Thyroid gland (tissue), 4 donors: ENCODE measurements at regions not wholly inside any gene's neighbourhood (a gene's known extent, or its start where the extent isn't known, plus 50 kb on each side); places are given as distances from the start of the nearest gene placed in this dataset.

Source experiments
- POLR2A ChIP-seq, 2 donors: fragments of 450-650 bp; IDR thresholded peaks; one replicate each; pipeline ENCODE4 v1.6.1; 2017; ENCODE audit warnings: antibody characterized with exemption in 2 of 2, mild to moderate bottlenecking in 2 of 2, moderate library complexity in 1 of 2
- TF ChIP-seq, protein P1 (sequence below), 6 experiments: fragments of 200-600 bp in 3 of 6; fragments of 450-650 bp in 3 of 6; sonication (generic) in 3 of 6; IDR thresholded peaks; one replicate each; pipeline ENCODE4 v1.5.1; 2016 to 2019; ENCODE audit warnings: antibody characterized with exemption in 6 of 6, mild to moderate bottlenecking in 2 of 6, inconsistent platforms in 1 of 6, moderate library complexity in 1 of 6

DNA sequence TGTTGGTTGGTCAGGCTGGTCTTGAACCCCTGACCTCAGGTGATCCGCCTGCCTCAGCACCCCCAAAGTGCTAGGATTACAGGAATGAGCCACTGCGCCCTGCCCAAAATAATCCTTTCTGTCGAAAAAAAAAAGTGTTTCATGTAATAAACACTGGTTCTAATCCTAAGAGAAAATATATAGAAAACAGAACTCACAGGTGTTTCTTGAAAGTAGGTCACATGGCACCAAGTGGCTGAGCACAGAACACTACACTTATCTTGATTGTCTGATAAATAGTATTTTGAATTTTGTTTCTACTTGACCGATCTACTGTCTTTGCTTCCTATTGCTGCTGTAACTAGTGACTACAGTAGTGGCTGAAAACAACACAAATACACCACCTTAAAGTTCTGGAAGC, 87.6 kb upstream of the SOD1 start:
- TF ChIP-seq, protein P1, sequence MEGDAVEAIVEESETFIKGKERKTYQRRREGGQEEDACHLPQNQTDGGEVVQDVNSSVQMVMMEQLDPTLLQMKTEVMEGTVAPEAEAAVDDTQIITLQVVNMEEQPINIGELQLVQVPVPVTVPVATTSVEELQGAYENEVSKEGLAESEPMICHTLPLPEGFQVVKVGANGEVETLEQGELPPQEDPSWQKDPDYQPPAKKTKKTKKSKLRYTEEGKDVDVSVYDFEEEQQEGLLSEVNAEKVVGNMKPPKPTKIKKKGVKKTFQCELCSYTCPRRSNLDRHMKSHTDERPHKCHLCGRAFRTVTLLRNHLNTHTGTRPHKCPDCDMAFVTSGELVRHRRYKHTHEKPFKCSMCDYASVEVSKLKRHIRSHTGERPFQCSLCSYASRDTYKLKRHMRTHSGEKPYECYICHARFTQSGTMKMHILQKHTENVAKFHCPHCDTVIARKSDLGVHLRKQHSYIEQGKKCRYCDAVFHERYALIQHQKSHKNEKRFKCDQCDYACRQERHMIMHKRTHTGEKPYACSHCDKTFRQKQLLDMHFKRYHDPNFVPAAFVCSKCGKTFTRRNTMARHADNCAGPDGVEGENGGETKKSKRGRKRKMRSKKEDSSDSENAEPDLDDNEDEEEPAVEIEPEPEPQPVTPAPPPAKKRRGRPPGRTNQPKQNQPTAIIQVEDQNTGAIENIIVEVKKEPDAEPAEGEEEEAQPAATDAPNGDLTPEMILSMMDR (IDR thresholded peaks at IDR 0.05) = no peak
- no peak for TF ChIP-seq POLR2A (IDR thresholded peaks at IDR 0.05)
